Right lobe of liver (tissue), 6 donors: ENCODE measurements at regions not wholly inside any gene's neighbourhood (a gene's known extent, or its start where the extent isn't known, plus 50 kb on each side); places are given as distances from the start of the nearest gene placed in this dataset.

ENCODE experiments used
- ATAC-seq, 4 donors: fragments of 200-7000 bp; cut with Tn5 transposase; one replicate each; pipeline ENCODE4 v1.9.1; 2020; ENCODE audit warnings: mild to moderate bottlenecking in 4 of 4, moderate library complexity in 4 of 4
- DNase-seq, 3 donors: peaks; one replicate each; pipeline ENCODE4 v3.0.0-alpha.2; 2020
- H3K27ac ChIP-seq, 3 donors: fragments of 200-600 bp; one replicate each; pipeline ENCODE4 v1.8.0; 2022
- H3K27me3 ChIP-seq, 2 donors: fragments of 200-600 bp; one replicate each; pipeline ENCODE4 v1.8.0; 2022
- H3K36me3 ChIP-seq, 4 donors: fragments of 200-600 bp; sonication (generic) in 1 of 4; one replicate each; pipeline versions ENCODE4 v1.5.1 to v1.8.0; 2017 to 2022; ENCODE audit warnings: control low read depth in 1 of 4
- H3K4me1 ChIP-seq, 4 donors: fragments of 200-600 bp; sonication (generic) in 1 of 4; one replicate each; pipeline versions ENCODE4 v1.5.1 to v1.8.0; 2017 to 2022; ENCODE audit warnings: control low read depth in 1 of 4
- H3K4me3 ChIP-seq, 3 donors: fragments of 200-600 bp; one replicate each; pipeline ENCODE4 v1.8.0; 2022
- H3K9me3 ChIP-seq, 4 donors: fragments of 200-600 bp; sonication (generic) in 1 of 4; one replicate each; pipeline versions ENCODE4 v1.5.1 to v1.8.0; 2017 to 2022; ENCODE audit warnings: control low read depth in 1 of 4
- CTCF ChIP-seq, 4 donors: fragments of 200-600 bp in 3 of 4; fragments of 450-650 bp in 1 of 4; IDR thresholded peaks; one replicate each; pipeline versions ENCODE4 v1.5.1 to v1.8.0; 2016 to 2022; ENCODE audit warnings: antibody characterized with exemption in 4 of 4, mild to moderate bottlenecking in 2 of 4
- POLR2A ChIP-seq: fragments of 450-650 bp; IDR thresholded peaks from one replicate; pipeline ENCODE4 v1.6.1; 2017; ENCODE audit warnings: antibody characterized with exemption, mild to moderate bottlenecking
- WGBS: methylation state at CpG from one replicate; pipeline ENCODE4 v1.1.6; 2018; ENCODE audit warnings: low coverage, low lambda C conversion rate; ENCODE audit not compliant: insufficient coverage; ENCODE audit errors: missing lambda C conversion rate; 5-methylcytosine and 5-hydroxymethylcytosine counted together
- intact Hi-C, 2 donors: fragments of 100-400 bp; cut with DNase I; formaldehyde crosslinking; loops; one replicate each; pipeline versions ENCODE4 v1.11.2 to v1.14.1; 2022
- donor health status: DM: no; HTN: yes; CAD: no.
- donor health status: DM: no; HTN: no; CAD: no.
- donor health status: DM: no; HTN: no; CAD: no.
- donor health status: DM: no; HTN: yes; CAD: no.
- donor health status: DM: no; HTN: yes; CAD: no.

- WGBS = 75% methylated on average over 1 of the region's 2 CpGs
- Histone ChIP-seq H3K27ac (no peak overlapping the region), H3K9me3 (no peaks in the 10 kb centered on the region), H3K36me3 (no peaks in the 10 kb centered on the region), H3K27me3 (no peaks in the 10 kb centered on the region), H3K4me3 (no peak overlapping the region), H3K4me1 (no peaks in the 10 kb centered on the region)
- DNase-seq = no peak
- TF ChIP-seq POLR2A = no peak
- no peak for TF ChIP-seq CTCF (IDR thresholded peaks at IDR 0.05)
- intact Hi-C loops = no loop called here
- no peak for ATAC-seq
These were observed 59.2 kb upstream of the ADORA2B start for GRCh38 chr17:15885770-15886169.

- no peaks in the 10 kb centered on the region for H3K36me3 ChIP-seq
- no peak for DNase-seq
- ATAC-seq = no peak
- no peaks in the 10 kb centered on the region for H3K4me1 ChIP-seq
- no peak overlapping the region for H3K4me3 ChIP-seq
- no peaks in the 10 kb centered on the region for H3K9me3 ChIP-seq
- H3K27me3 ChIP-seq = no peaks in the 10 kb centered on the region
- 63% methylated on average over 7 of the region's 8 CpGs for WGBS
- TF ChIP-seq CTCF (IDR thresholded peaks at IDR 0.05) (no peak), POLR2A (no peak)
- H3K27ac ChIP-seq = no peak overlapping the region
- intact Hi-C loops = no loop called here
These were observed 58.7 kb upstream of the ADORA2B start for GRCh38 chr17:15886221-15886620.

GRCh38 chr17:15886804-15887203 is 58.1 kb upstream of the ADORA2B start:
- TF ChIP-seq CTCF (IDR thresholded peaks at IDR 0.05) (no peak), POLR2A (no peak)
- no peaks in the 10 kb centered on the region for H3K27me3 ChIP-seq
- intact Hi-C loops = no loop called here
- no peaks in the 10 kb centered on the region for H3K36me3 ChIP-seq
- no peaks in the 10 kb centered on the region for H3K9me3 ChIP-seq
- 32% methylated on average over 3 of the region's 7 CpGs for WGBS
- H3K4me1 ChIP-seq = no peaks in the 10 kb centered on the region
- ATAC-seq = peak in 3 of 4 donors; percentile 19 to 47 (median 37)
- DNase-seq = peak in 1 of 3 donors; percentile 40
- no peak overlapping the region for H3K4me3 ChIP-seq
- no peak overlapping the region for H3K27ac ChIP-seq

- no peak for ATAC-seq
- intact Hi-C loops = no loop called here
- Histone ChIP-seq H3K27ac (no peak overlapping the region), H3K27me3 (no peaks in the 10 kb centered on the region), H3K9me3 (no peaks in the 10 kb centered on the region), H3K4me1 (no peaks in the 10 kb centered on the region), H3K36me3 (no peaks in the 10 kb centered on the region), H3K4me3 (no peak overlapping the region)
- TF ChIP-seq CTCF (IDR thresholded peaks at IDR 0.05) (no peak), POLR2A (no peak)
- 100% methylated on average over 2 of the region's 2 CpGs for WGBS
- DNase-seq = no peak
These were observed 56.5 kb upstream of the ADORA2B start for GRCh38 chr17:15888436-15888835.

- intact Hi-C loops = no loop called here
- Histone ChIP-seq H3K27me3 (no peaks in the 10 kb centered on the region), H3K9me3 (no peaks in the 10 kb centered on the region), H3K36me3 (no peaks in the 10 kb centered on the region), H3K4me3 (no peak overlapping the region), H3K4me1 (no peaks in the 10 kb centered on the region), H3K27ac (no peak overlapping the region)
- WGBS = 80% methylated on average over 1 of the region's 3 CpGs
- no peak for DNase-seq
- ATAC-seq = no peak
- TF ChIP-seq POLR2A = no peak
These were observed 54.5 kb upstream of the ADORA2B start for GRCh38 chr17:15890279-15890892.
